Stimulated activated CD8-positive, alpha-beta memory T cell treated with anti-CD3 and anti-CD28 coated beads, Interleukin-15, amount 100 ng/mL, for 24 hours (primary cell): ENCODE measurements at regions not wholly inside any gene's neighbourhood (a gene's known extent, or its start where the extent isn't known, plus 50 kb on each side); places are given as distances from the start of the nearest gene placed in this dataset.

Experiments
- DNase-seq: peaks from one replicate; pipeline ENCODE4 v3.0.0-alpha.2; 2020; ENCODE audit warnings: low read depth

- no peak for DNase-seq
Observed at GRCh38 chr14:101482066-101482465, 79.2 kb upstream of the DIO3 start.

GRCh38 chr14:101483829-101484228 lies 77.5 kb upstream of the DIO3 start:
- no peak for DNase-seq

- no peak for DNase-seq
Observed at GRCh38 chr14:101489092-101489760, 72.1 kb upstream of the DIO3 start.

GRCh38 chr14:101490771-101491170 lies 70.5 kb upstream of the DIO3 start:
- DNase-seq: no peak

GRCh38 chr14:101491841-101492240 lies 69.5 kb upstream of the DIO3 start:
- no peak for DNase-seq

- no peak for DNase-seq
Observed at GRCh38 chr14:101492716-101493115, 68.6 kb upstream of the DIO3 start.

- DNase-seq: no peak
Observed at GRCh38 chr14:101494826-101495225, 66.5 kb upstream of the DIO3 start.

- no peak for DNase-seq
Observed at GRCh38 chr14:101495284-101495683, 66.0 kb upstream of the DIO3 start.

GRCh38 chr14:101495827-101496775 lies 65.2 kb upstream of the DIO3 start:
- DNase-seq: no peak

GRCh38 chr14:101496776-101497683 lies 64.3 kb upstream of the DIO3 start:
- DNase-seq: no peak

GRCh38 chr14:101497684-101498525 lies 63.4 kb upstream of the DIO3 start:
- DNase-seq: no peak

- no peak for DNase-seq
Observed at GRCh38 chr14:101498526-101498860, 62.8 kb upstream of the DIO3 start.

GRCh38 chr14:101499080-101499479 lies 62.2 kb upstream of the DIO3 start:
- no peak for DNase-seq

- DNase-seq: no peak
Observed at GRCh38 chr14:101499513-101499912, 61.8 kb upstream of the DIO3 start.

GRCh38 chr14:101500061-101500460 lies 61.2 kb upstream of the DIO3 start:
- no peak for DNase-seq

- DNase-seq: no peak
Observed at GRCh38 chr14:101500681-101501080, 60.6 kb upstream of the DIO3 start.

- DNase-seq: no peak
Observed at GRCh38 chr14:101501341-101501740, 60.0 kb upstream of the DIO3 start.

- no peak for DNase-seq
Observed at GRCh38 chr14:101501858-101502615, 59.3 kb upstream of the DIO3 start.

GRCh38 chr14:101502761-101503392 lies 58.4 kb upstream of the DIO3 start:
- no peak for DNase-seq

GRCh38 chr14:101503431-101504095 lies 57.7 kb upstream of the DIO3 start:
- no peak for DNase-seq
